ENCODE measurements at regions not wholly inside any gene's neighbourhood (a gene's known extent, or its start where the extent isn't known, plus 50 kb on each side); places are given as distances from the start of the nearest gene placed in this dataset.
A peak's percentile ranks its signal among the peaks of the same experiment; 100 is the strongest.
"Not testable (repeated sequence)": the region's sequence is repeated elsewhere in the genome, so short reads cannot be mapped to it uniquely, and the experiment has no call there.

DNA sequence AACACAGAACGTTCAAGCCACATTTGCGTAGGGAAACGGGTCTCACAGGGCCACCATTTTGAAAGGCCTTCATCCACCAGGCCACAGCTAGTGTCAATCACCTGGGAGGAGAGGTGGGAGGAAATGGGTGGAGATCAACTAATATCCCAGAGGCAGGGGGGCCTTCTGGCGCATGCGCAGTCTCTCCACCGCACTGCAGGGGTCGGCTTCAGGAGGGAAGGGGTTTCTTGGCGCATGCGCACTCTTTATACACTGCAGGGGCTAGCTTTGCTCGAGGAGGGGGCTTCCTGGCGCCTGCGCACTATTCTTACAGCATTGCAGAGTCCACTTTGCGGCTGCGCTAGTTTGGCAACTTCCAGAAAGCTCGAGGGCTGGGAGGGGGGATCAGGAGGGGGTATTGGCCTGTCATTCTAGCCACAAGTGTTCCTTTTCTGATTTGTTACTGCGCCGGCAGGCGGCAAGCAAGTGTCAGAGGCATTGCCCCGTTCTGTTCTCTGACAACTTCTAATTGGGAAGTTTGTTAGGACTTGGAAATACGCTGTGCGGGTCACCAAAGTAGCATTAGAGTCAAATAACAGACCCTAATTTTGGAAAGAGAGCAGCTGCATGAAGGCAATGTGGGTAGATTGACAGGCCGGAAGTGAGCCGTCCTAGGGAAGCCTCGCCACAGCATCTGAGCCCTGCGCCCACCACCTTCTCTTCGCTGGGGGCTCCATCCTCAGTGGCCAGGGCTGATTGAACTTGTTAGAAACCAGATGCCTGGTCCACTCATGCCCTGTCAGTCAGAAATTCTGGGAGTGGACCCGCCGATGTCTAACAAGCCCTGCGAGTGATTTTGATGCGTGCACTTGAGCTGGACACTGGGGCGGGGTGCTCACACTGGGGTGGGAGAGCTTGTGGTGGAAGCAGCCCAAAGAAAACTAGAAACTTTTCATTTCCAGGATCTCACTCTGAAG, 173.5 kb upstream of the NDN start:
- H3K27ac ChIP-seq (ENCODE audit: low read depth, low read length), result peak overlapping the region; percentile 19
- peaks cover 0 to 6% (median 0%) of the 10 kb centered on the region in 3 donors for H3K4me1 ChIP-seq (ENCODE audit: control insufficient read depth in 3 of 3, insufficient read depth in 3 of 3, low read length in 3 of 3)
- H3K36me3 ChIP-seq (ENCODE audit: control insufficient read depth in 3 of 3, insufficient read depth in 3 of 3, low read length in 3 of 3), result no peaks in the 10 kb centered on the region
- no peak overlapping the region for H3K9ac ChIP-seq (ENCODE audit: low read depth in 1 of 3, low read length in 3 of 3)
- no peaks in the 10 kb centered on the region for H3K27me3 ChIP-seq (ENCODE audit: control insufficient read depth in 3 of 3, insufficient read depth in 3 of 3, low read length in 3 of 3)
- no peaks in the 10 kb centered on the region for H3K9me3 ChIP-seq (ENCODE audit: control insufficient read depth in 3 of 3, low read length in 3 of 3)
- H3K4me3 ChIP-seq (ENCODE audit: low read length in 3 of 3), result no peak overlapping the region

DNA sequence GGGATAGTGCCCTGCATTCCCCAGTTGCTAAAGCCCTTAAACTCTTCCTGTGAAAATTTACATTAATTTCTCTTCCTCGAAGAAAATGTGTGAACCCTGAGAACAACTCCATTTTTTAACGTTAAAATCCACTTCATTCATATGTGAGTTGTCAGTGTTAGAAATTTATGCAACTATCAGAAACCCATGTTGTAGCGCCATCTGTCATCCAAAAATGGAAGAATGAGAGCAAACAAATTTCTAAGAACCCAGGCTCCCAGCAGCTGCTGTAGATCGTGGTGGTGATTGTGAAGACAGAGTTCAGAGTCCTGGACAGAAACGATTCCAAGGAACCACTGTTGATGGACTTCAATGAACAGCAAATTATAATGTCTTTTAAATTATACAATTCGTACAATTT, 179.7 kb upstream of the NDN start:
- no peaks in the 10 kb centered on the region for H3K4me1 ChIP-seq (ENCODE audit: control insufficient read depth in 3 of 3, insufficient read depth in 3 of 3, low read length in 3 of 3)
- H3K4me3 ChIP-seq (ENCODE audit: low read length in 3 of 3), result no peak overlapping the region
- H3K36me3 ChIP-seq (ENCODE audit: control insufficient read depth in 3 of 3, insufficient read depth in 3 of 3, low read length in 3 of 3), result no peaks in the 10 kb centered on the region
- H3K27ac ChIP-seq (ENCODE audit: low read depth, low read length), result no peak overlapping the region
- H3K27me3 ChIP-seq (ENCODE audit: control insufficient read depth in 3 of 3, insufficient read depth in 3 of 3, low read length in 3 of 3), result no peaks in the 10 kb centered on the region
- no peaks in the 10 kb centered on the region for H3K9me3 ChIP-seq (ENCODE audit: control insufficient read depth in 3 of 3, low read length in 3 of 3)
- H3K9ac ChIP-seq (ENCODE audit: low read depth in 1 of 3, low read length in 3 of 3), result no peak overlapping the region

DNA sequence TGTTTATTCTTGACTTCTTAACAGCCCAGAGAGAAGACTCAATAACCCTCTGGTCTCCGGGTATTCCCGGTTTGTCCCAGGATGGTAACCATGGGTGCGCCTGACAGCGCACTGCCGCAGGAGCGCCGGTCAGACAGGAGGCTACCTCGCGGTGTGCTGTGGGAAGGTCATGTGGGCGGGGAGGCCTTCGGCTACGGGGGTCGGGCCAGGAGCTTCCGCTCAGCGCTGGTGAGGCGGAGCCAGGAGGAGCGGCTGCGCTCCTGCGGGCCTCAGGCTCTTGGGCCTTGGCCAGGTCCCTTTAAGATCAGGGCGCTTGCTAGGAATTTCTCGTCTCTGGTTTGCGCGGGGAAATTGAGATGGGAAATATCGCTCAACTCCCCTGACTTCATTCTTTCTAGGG, 182.3 kb upstream of the NDN start:
- H3K4me1 ChIP-seq (ENCODE audit: control insufficient read depth in 3 of 3, insufficient read depth in 3 of 3, low read length in 3 of 3), result no peaks in the 10 kb centered on the region
- no peaks in the 10 kb centered on the region for H3K9me3 ChIP-seq (ENCODE audit: control insufficient read depth in 3 of 3, low read length in 3 of 3)
- peak overlapping the region in 1 of 3 donors; percentile 45 for H3K9ac ChIP-seq (ENCODE audit: low read depth in 1 of 3, low read length in 3 of 3)
- peak overlapping the region; percentile 17 to 45 (median 24) for H3K4me3 ChIP-seq (ENCODE audit: low read length in 3 of 3)
- no peaks in the 10 kb centered on the region for H3K27me3 ChIP-seq (ENCODE audit: control insufficient read depth in 3 of 3, insufficient read depth in 3 of 3, low read length in 3 of 3)
- no peaks in the 10 kb centered on the region for H3K36me3 ChIP-seq (ENCODE audit: control insufficient read depth in 3 of 3, insufficient read depth in 3 of 3, low read length in 3 of 3)
- no peak overlapping the region for H3K27ac ChIP-seq (ENCODE audit: low read depth, low read length)

DNA sequence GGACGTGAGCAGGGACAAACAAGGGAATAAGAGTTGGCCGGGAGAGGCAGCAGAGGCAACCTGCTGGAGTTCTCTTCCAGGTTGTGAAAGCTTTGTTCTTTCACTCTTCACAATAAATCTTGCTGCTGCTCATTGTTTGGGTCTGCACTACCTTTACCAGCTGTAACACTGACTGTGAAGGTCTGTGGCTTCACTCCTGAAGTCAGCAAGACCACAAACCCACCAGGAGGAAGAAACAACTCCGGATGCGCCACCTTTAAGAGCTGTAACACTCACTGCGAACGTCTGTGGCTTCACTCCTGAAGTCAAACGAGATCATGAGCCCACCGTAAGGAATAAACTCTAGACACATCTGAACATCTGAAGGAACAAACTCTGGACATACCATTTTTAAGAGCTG, 186.5 kb upstream of the NDN start:
- not testable (repeated sequence) for H3K9me3 ChIP-seq (ENCODE audit: control insufficient read depth in 3 of 3, low read length in 3 of 3); H3K27ac ChIP-seq (ENCODE audit: low read depth, low read length); H3K4me3 ChIP-seq (ENCODE audit: low read length in 3 of 3); H3K4me1 ChIP-seq (ENCODE audit: control insufficient read depth in 3 of 3, insufficient read depth in 3 of 3, low read length in 3 of 3); H3K36me3 ChIP-seq (ENCODE audit: control insufficient read depth in 3 of 3, insufficient read depth in 3 of 3, low read length in 3 of 3); H3K27me3 ChIP-seq (ENCODE audit: control insufficient read depth in 3 of 3, insufficient read depth in 3 of 3, low read length in 3 of 3); H3K9ac ChIP-seq (ENCODE audit: low read depth in 1 of 3, low read length in 3 of 3)

DNA sequence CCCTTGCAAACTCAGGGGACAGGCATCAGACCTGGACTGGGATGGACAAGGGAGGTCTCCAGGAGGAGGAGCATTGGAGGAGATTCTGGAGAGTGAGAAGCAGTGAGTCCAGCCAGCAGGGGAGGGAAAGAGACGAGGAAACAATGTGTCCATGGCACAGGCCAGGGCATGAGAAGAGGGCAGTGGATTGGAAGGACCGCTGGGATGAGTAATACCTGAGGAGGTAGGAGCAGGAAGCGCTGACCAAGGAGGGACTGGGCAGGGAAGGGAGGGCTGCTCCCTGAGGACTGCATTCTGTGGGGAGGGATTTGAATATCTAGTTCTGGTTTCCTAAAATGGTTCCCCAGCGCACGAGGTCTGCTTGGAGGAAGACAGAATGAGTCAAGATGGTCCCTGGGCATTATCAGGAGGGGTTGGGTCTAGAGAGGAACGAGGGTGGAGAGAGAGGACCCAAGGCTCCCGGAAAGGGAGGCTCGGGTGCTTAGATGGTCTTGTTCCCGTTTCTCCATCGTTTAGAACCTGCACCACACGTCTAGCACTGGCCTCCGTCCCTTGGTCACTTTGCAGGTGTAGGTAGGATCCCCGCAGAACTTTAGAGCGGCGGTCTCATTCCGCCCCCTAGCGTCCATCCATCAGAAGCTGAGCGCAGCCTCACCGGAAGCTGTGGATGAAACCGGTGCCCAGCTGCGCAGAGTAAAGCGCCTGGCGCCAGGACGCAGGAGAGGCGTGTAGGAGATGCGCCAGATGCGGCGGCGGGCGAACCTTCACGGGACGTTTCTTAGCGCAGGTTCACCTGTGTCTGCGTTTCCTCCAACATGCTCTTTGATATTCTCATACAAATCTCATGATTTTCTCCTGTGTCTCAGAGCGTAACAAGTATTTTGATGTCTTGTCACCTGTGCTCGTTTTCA, 190.7 kb upstream of the NDN start:
- H3K27ac ChIP-seq (ENCODE audit: low read depth, low read length), result no peak overlapping the region
- H3K9me3 ChIP-seq (ENCODE audit: control insufficient read depth in 3 of 3, low read length in 3 of 3), result peaks cover 0 to 2% (median 0%) of the 10 kb centered on the region in 3 donors
- H3K4me1 ChIP-seq (ENCODE audit: control insufficient read depth in 3 of 3, insufficient read depth in 3 of 3, low read length in 3 of 3), result no peaks in the 10 kb centered on the region
- H3K36me3 ChIP-seq (ENCODE audit: control insufficient read depth in 3 of 3, insufficient read depth in 3 of 3, low read length in 3 of 3), result no peaks in the 10 kb centered on the region
- no peak overlapping the region for H3K4me3 ChIP-seq (ENCODE audit: low read length in 3 of 3)
- no peaks in the 10 kb centered on the region for H3K27me3 ChIP-seq (ENCODE audit: control insufficient read depth in 3 of 3, insufficient read depth in 3 of 3, low read length in 3 of 3)
- H3K9ac ChIP-seq (ENCODE audit: low read depth in 1 of 3, low read length in 3 of 3), result no peak overlapping the region

DNA sequence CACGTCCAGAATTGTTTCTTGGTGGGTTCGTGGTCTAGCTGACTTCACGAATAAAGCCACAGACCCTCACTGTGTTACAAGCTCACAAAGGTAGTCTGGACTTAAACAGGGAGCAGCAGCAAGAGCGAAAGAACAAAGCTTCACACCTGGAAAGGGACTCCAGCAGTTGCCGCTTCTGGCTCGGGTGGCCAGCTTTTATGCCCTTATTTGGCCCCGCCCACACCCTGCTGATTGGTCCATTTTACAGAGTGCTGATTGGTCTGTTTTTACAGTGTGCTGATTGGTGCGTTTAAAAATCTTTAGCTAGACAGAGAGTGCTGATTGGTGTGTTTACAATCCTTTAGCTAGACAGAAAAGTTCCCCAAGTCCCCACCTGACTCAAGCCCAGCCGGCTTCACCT, 194.2 kb upstream of the NDN start:
- Histone ChIP-seq H3K27me3 (ENCODE audit: control insufficient read depth in 3 of 3, insufficient read depth in 3 of 3, low read length in 3 of 3) (no peaks in the 10 kb centered on the region), H3K4me1 (ENCODE audit: control insufficient read depth in 3 of 3, insufficient read depth in 3 of 3, low read length in 3 of 3) (no peaks in the 10 kb centered on the region), H3K9me3 (ENCODE audit: control insufficient read depth in 3 of 3, low read length in 3 of 3) (peaks cover 0 to under 1% (median 0%) of the 10 kb centered on the region in 3 donors), H3K27ac (ENCODE audit: low read depth, low read length) (no peak overlapping the region), H3K4me3 (ENCODE audit: low read length in 3 of 3) (no peak overlapping the region), H3K9ac (ENCODE audit: low read depth in 1 of 3, low read length in 3 of 3) (no peak overlapping the region), H3K36me3 (ENCODE audit: control insufficient read depth in 3 of 3, insufficient read depth in 3 of 3, low read length in 3 of 3) (no peaks in the 10 kb centered on the region)

DNA sequence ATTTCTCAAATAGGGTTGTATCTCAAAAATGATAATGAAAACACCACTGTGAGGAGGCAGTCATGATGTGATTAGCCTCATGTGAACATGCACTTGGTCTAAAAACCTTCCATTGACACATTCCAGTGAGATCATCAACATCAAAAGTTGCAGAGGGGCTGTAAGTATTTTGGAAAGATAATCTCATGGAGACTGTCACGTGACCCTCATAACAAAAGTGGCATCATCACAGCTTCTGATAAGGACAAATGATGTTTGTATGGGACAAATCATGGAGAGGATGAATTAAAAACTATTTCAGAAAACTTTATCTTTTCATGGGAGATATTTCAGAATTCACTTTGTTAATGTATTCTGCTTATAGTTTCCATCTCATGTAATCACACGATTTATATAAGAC, 203.1 kb upstream of the NDN start:
- H3K4me1 ChIP-seq (ENCODE audit: control insufficient read depth in 3 of 3, insufficient read depth in 3 of 3, low read length in 3 of 3), result no peaks in the 10 kb centered on the region
- H3K36me3 ChIP-seq (ENCODE audit: control insufficient read depth in 3 of 3, insufficient read depth in 3 of 3, low read length in 3 of 3), result no peaks in the 10 kb centered on the region
- H3K9me3 ChIP-seq (ENCODE audit: control insufficient read depth in 3 of 3, low read length in 3 of 3), result peaks cover 0 to 3% (median 2%) of the 10 kb centered on the region in 3 donors
- H3K4me3 ChIP-seq (ENCODE audit: low read length in 3 of 3), result no peak overlapping the region
- H3K9ac ChIP-seq (ENCODE audit: low read depth in 1 of 3, low read length in 3 of 3), result no peak overlapping the region
- peaks cover 0 to 7% (median 0%) of the 10 kb centered on the region in 3 donors for H3K27me3 ChIP-seq (ENCODE audit: control insufficient read depth in 3 of 3, insufficient read depth in 3 of 3, low read length in 3 of 3)
- no peak overlapping the region for H3K27ac ChIP-seq (ENCODE audit: low read depth, low read length)

DNA sequence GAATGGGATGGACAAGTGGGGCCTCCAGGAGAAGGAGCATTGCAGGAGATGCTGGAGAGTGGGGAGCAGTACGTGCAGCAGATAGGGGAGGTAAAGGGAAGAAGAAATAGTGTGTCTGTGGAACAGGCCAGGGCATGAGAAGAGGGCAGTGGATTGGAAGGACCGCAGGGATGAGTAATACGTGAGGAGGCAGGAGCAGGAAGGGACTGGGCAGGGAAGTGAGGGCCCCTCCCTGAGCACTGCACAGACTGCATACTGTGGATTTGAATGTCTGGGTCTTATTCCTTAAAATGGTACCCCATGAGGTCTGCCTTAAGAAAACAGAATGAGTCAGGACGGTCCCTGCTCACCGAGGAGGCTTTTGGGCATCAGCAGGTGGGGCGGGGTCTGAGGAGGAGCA, 210.0 kb upstream of the NDN start:
- H3K4me1 ChIP-seq (ENCODE audit: control insufficient read depth in 3 of 3, insufficient read depth in 3 of 3, low read length in 3 of 3), result no peaks in the 10 kb centered on the region
- H3K9me3 ChIP-seq (ENCODE audit: control insufficient read depth in 3 of 3, low read length in 3 of 3), result peaks cover 0 to 2% (median under 1%) of the 10 kb centered on the region in 3 donors
- no peaks in the 10 kb centered on the region for H3K36me3 ChIP-seq (ENCODE audit: control insufficient read depth in 3 of 3, insufficient read depth in 3 of 3, low read length in 3 of 3)
- H3K27me3 ChIP-seq (ENCODE audit: control insufficient read depth in 3 of 3, insufficient read depth in 3 of 3, low read length in 3 of 3), result no peaks in the 10 kb centered on the region
- no peak overlapping the region for H3K9ac ChIP-seq (ENCODE audit: low read depth in 1 of 3, low read length in 3 of 3)
- H3K4me3 ChIP-seq (ENCODE audit: low read length in 3 of 3), result no peak overlapping the region
- H3K27ac ChIP-seq (ENCODE audit: low read depth, low read length), result no peak overlapping the region

DNA sequence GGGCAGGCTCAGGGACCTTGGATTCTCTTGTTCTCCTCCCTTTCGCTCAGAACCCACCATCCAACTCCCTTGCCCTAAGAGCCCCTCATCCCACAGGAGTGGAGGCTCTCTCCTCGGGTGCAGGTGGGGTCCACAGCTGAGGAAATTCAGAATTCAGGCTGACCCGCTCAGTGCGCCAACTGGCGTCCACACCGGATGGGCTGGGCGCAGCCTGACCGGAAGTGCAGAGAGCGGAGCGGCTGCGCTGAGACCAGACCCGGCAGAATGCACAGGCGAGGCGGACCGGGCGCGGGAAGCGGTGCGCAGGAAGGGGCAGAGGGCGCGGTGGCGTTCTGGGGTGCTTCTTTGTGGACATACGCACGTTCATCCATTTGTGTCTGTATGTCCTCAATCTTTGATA, 210.4 kb upstream of the NDN start:
- H3K4me1 ChIP-seq (ENCODE audit: control insufficient read depth in 3 of 3, insufficient read depth in 3 of 3, low read length in 3 of 3), result no peaks in the 10 kb centered on the region
- H3K27ac ChIP-seq (ENCODE audit: low read depth, low read length), result no peak overlapping the region
- peaks cover 0 to 2% (median 0%) of the 10 kb centered on the region in 3 donors for H3K9me3 ChIP-seq (ENCODE audit: control insufficient read depth in 3 of 3, low read length in 3 of 3)
- H3K4me3 ChIP-seq (ENCODE audit: low read length in 3 of 3), result peak overlapping the region in 1 of 3 donors; percentile 24
- H3K36me3 ChIP-seq (ENCODE audit: control insufficient read depth in 3 of 3, insufficient read depth in 3 of 3, low read length in 3 of 3), result no peaks in the 10 kb centered on the region
- no peak overlapping the region for H3K9ac ChIP-seq (ENCODE audit: low read depth in 1 of 3, low read length in 3 of 3)
- no peaks in the 10 kb centered on the region for H3K27me3 ChIP-seq (ENCODE audit: control insufficient read depth in 3 of 3, insufficient read depth in 3 of 3, low read length in 3 of 3)

DNA sequence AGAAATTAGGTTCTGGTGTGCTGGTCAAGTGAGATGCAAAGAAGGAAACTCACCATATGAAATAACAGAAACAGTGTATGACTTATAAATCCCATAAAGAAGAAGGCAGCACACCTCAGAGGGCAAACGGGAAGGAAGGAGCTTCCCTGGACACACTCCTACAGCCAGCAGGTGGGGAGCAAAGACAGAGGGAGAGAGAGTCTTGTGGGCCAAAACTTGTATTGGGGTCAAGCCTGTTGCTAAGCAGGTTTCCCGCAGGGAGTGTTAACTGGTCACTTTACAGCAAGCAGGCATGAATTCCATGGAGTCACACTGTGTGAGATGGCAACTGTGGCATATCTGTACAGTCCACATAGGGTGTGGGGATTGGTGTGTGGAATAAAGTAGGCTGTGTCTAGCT, 222.9 kb upstream of the NDN start:
- Histone ChIP-seq H3K27ac (ENCODE audit: low read depth, low read length) (no peak overlapping the region), H3K36me3 (ENCODE audit: control insufficient read depth in 3 of 3, insufficient read depth in 3 of 3, low read length in 3 of 3) (no peaks in the 10 kb centered on the region), H3K4me3 (ENCODE audit: low read length in 3 of 3) (no peak overlapping the region), H3K9me3 (ENCODE audit: control insufficient read depth in 3 of 3, low read length in 3 of 3) (no peaks in the 10 kb centered on the region), H3K4me1 (ENCODE audit: control insufficient read depth in 3 of 3, insufficient read depth in 3 of 3, low read length in 3 of 3) (no peaks in the 10 kb centered on the region), H3K27me3 (ENCODE audit: control insufficient read depth in 3 of 3, insufficient read depth in 3 of 3, low read length in 3 of 3) (no peaks in the 10 kb centered on the region), H3K9ac (ENCODE audit: low read depth in 1 of 3, low read length in 3 of 3) (no peak overlapping the region)

Measured in skeletal muscle tissue (tissue), 3 donors.